ENCODE measurements at regions not wholly inside any gene's neighbourhood (a gene's known extent, or its start where the extent isn't known, plus 50 kb on each side); places are given as distances from the start of the nearest gene placed in this dataset.

DNA sequence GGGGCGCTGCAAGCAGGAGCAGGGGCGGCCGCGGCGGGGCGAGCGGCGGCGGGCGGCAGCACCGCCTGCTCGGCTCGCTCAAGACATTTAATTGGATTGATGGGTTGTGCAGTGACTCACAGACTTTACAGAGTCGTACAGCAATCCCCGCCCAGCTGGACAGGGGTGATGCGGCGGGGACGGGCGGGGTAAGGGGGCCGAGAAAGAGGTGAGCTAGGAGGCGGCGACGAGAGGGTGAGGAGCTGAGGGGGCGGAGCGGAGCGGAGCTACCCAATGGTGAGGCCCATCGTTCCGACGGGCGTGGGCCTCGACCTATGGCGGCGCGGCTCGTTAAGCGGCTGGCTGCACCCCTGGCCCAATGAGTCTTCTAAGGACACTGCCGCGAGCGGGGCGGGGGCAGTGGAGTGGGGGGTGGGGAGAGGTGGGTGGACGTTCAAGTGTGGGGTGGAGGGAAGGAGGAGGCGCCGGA is 97.1 kb upstream of the SERTAD2 start:
- no peaks in the 10 kb centered on the region for H3K36me3 ChIP-seq (replicated peaks in 1 of 2; ENCODE audit: control insufficient read depth in 2 of 2, insufficient read depth in 2 of 2, low read length in 2 of 2)
- no CpG with 5 or more reads among the region's 43 CpGs for WGBS, 2 donors (ENCODE audit: extremely low coverage in 2 of 2, insufficient read length in 2 of 2, insufficient replicate concordance in 1 of 2)
- peak overlapping the region; percentile 88 to 94 for H3K4me3 ChIP-seq (ENCODE audit: low read length in 2 of 2)
- peak overlapping the region; percentile 99 for H3K9ac ChIP-seq (ENCODE audit: low read depth, low read length, poor library complexity)
- peak; percentile 99 for DNase-seq (ENCODE audit: low spot score)
- H3K27ac ChIP-seq (replicated peaks; ENCODE audit: low read length): peak overlapping the region; percentile 99
- H3K4ac ChIP-seq (ENCODE audit: low read length): no peak overlapping the region
- no peak overlapping the region for H3K14ac ChIP-seq (ENCODE audit: low read length)
- H3K79me1 ChIP-seq (ENCODE audit: low read depth, low read length): peaks cover 2% of the 10 kb centered on the region
- peak overlapping the region; percentile 99 for H2AFZ ChIP-seq (ENCODE audit: low read length)
- no peak overlapping the region for H4K91ac ChIP-seq (ENCODE audit: low read depth, low read length, poor library complexity)
- no peak overlapping the region for H2BK12ac ChIP-seq (ENCODE audit: low read length)
- peak overlapping the region; percentile 73 for H3K4me2 ChIP-seq (ENCODE audit: insufficient read depth, low read length, poor library complexity, severe bottlenecking)
- H2BK15ac ChIP-seq (ENCODE audit: low read length): peak overlapping the region; percentile 58
- peaks cover 0 to 10% (median 0%) of the 10 kb centered on the region in 3 experiments for H3K27me3 ChIP-seq (ENCODE audit: control insufficient read depth in 3 of 3, insufficient read depth in 3 of 3, low read depth in 1 of 3, low read length in 3 of 3)
- H4K8ac ChIP-seq (ENCODE audit: low read depth, low read length): no peak overlapping the region
- peak overlapping the region; percentile 91 for H2BK5ac ChIP-seq (ENCODE audit: low read length)
- peaks cover 2 to 14% of the 10 kb centered on the region in 2 donors for H3K4me1 ChIP-seq (ENCODE audit: control insufficient read depth in 2 of 2, insufficient read depth in 1 of 2, low read depth in 1 of 2, low read length in 2 of 2)
- H2AK5ac ChIP-seq (ENCODE audit: low read depth, low read length): no peak overlapping the region
- H3K18ac ChIP-seq (ENCODE audit: low read length): peak overlapping the region; percentile 89
- H3K23ac ChIP-seq (ENCODE audit: low read depth, low read length, poor library complexity): peak overlapping the region; percentile 99
- peaks cover 0 to under 1% of the 10 kb centered on the region in 2 donors for H3K9me3 ChIP-seq (replicated peaks in 1 of 2; ENCODE audit: control insufficient read depth in 2 of 2, insufficient read depth in 1 of 2, low read depth in 1 of 2, low read length in 2 of 2)
- no peak overlapping the region for H2BK120ac ChIP-seq (ENCODE audit: low read depth, low read length)

- no CpG with 5 or more reads among the region's 59 CpGs for WGBS, 2 donors (ENCODE audit: extremely low coverage in 2 of 2, insufficient read length in 2 of 2, insufficient replicate concordance in 1 of 2)
- no peak overlapping the region for H2BK15ac ChIP-seq (ENCODE audit: low read length)
- H2BK120ac ChIP-seq (ENCODE audit: low read depth, low read length): peak overlapping the region; percentile 0
- H2AFZ ChIP-seq (ENCODE audit: low read length): peak overlapping the region; percentile 95
- no peak overlapping the region for H3K4ac ChIP-seq (ENCODE audit: low read length)
- H3K23ac ChIP-seq (ENCODE audit: low read depth, low read length, poor library complexity): peak overlapping the region; percentile 87
- no peak overlapping the region for H3K27ac ChIP-seq (replicated peaks; ENCODE audit: low read length)
- H3K4me3 ChIP-seq (ENCODE audit: low read length in 2 of 2): peak overlapping the region; percentile 69 to 86
- peaks cover 2 to 4% of the 10 kb centered on the region in 2 donors for H3K9me3 ChIP-seq (replicated peaks in 1 of 2; ENCODE audit: control insufficient read depth in 2 of 2, insufficient read depth in 1 of 2, low read depth in 1 of 2, low read length in 2 of 2)
- H4K91ac ChIP-seq (ENCODE audit: low read depth, low read length, poor library complexity): no peak overlapping the region
- no peaks in the 10 kb centered on the region for H3K36me3 ChIP-seq (replicated peaks in 1 of 2; ENCODE audit: control insufficient read depth in 2 of 2, insufficient read depth in 2 of 2, low read length in 2 of 2)
- peaks cover 2 to 14% of the 10 kb centered on the region in 2 donors for H3K4me1 ChIP-seq (ENCODE audit: control insufficient read depth in 2 of 2, insufficient read depth in 1 of 2, low read depth in 1 of 2, low read length in 2 of 2)
- H3K79me1 ChIP-seq (ENCODE audit: low read depth, low read length): peaks cover 2% of the 10 kb centered on the region
- H3K4me2 ChIP-seq (ENCODE audit: insufficient read depth, low read length, poor library complexity, severe bottlenecking): peak overlapping the region; percentile 84
- H3K27me3 ChIP-seq (ENCODE audit: control insufficient read depth in 3 of 3, insufficient read depth in 3 of 3, low read depth in 1 of 3, low read length in 3 of 3): peaks cover 0 to 10% (median 0%) of the 10 kb centered on the region in 3 experiments
- no peak overlapping the region for H2AK5ac ChIP-seq (ENCODE audit: low read depth, low read length)
- no peak overlapping the region for H4K8ac ChIP-seq (ENCODE audit: low read depth, low read length)
- no peak for DNase-seq (ENCODE audit: low spot score)
- no peak overlapping the region for H2BK12ac ChIP-seq (ENCODE audit: low read length)
- H2BK5ac ChIP-seq (ENCODE audit: low read length): peak overlapping the region; percentile 72
- H3K9ac ChIP-seq (ENCODE audit: low read depth, low read length, poor library complexity): peak overlapping the region; percentile 96
- peak overlapping the region; percentile 97 for H3K18ac ChIP-seq (ENCODE audit: low read length)
- peak overlapping the region; percentile 87 for H3K14ac ChIP-seq (ENCODE audit: low read length)
Observed at GRCh38 chr2:64751286-64752260, 97.9 kb upstream of the SERTAD2 start.

- no peak for DNase-seq (ENCODE audit: low spot score)
- H2BK5ac ChIP-seq (ENCODE audit: low read length): no peak overlapping the region
- no peak overlapping the region for H3K4me2 ChIP-seq (ENCODE audit: insufficient read depth, low read length, poor library complexity, severe bottlenecking)
- H3K23ac ChIP-seq (ENCODE audit: low read depth, low read length, poor library complexity): no peak overlapping the region
- peaks cover 2 to 4% of the 10 kb centered on the region in 2 donors for H3K9me3 ChIP-seq (replicated peaks in 1 of 2; ENCODE audit: control insufficient read depth in 2 of 2, insufficient read depth in 1 of 2, low read depth in 1 of 2, low read length in 2 of 2)
- no peak overlapping the region for H4K8ac ChIP-seq (ENCODE audit: low read depth, low read length)
- peaks cover 0 to 10% (median 0%) of the 10 kb centered on the region in 3 experiments for H3K27me3 ChIP-seq (ENCODE audit: control insufficient read depth in 3 of 3, insufficient read depth in 3 of 3, low read depth in 1 of 3, low read length in 3 of 3)
- no peak overlapping the region for H3K27ac ChIP-seq (replicated peaks; ENCODE audit: low read length)
- H3K4ac ChIP-seq (ENCODE audit: low read length): no peak overlapping the region
- no peak overlapping the region for H2BK15ac ChIP-seq (ENCODE audit: low read length)
- H3K18ac ChIP-seq (ENCODE audit: low read length): no peak overlapping the region
- WGBS, 2 donors (ENCODE audit: extremely low coverage in 2 of 2, insufficient read length in 2 of 2, insufficient replicate concordance in 1 of 2): no CpG with 5 or more reads among the region's 2 CpGs
- H3K14ac ChIP-seq (ENCODE audit: low read length): no peak overlapping the region
- H3K4me1 ChIP-seq (ENCODE audit: control insufficient read depth in 2 of 2, insufficient read depth in 1 of 2, low read depth in 1 of 2, low read length in 2 of 2): peaks cover 2 to 14% of the 10 kb centered on the region in 2 donors
- H4K91ac ChIP-seq (ENCODE audit: low read depth, low read length, poor library complexity): no peak overlapping the region
- H2AK5ac ChIP-seq (ENCODE audit: low read depth, low read length): no peak overlapping the region
- H3K79me1 ChIP-seq (ENCODE audit: low read depth, low read length): peaks cover 2% of the 10 kb centered on the region
- H3K4me3 ChIP-seq (ENCODE audit: low read length in 2 of 2): no peak overlapping the region
- no peak overlapping the region for H2BK120ac ChIP-seq (ENCODE audit: low read depth, low read length)
- no peak overlapping the region for H2BK12ac ChIP-seq (ENCODE audit: low read length)
- no peak overlapping the region for H3K9ac ChIP-seq (ENCODE audit: low read depth, low read length, poor library complexity)
- no peak overlapping the region for H2AFZ ChIP-seq (ENCODE audit: low read length)
- H3K36me3 ChIP-seq (replicated peaks in 1 of 2; ENCODE audit: control insufficient read depth in 2 of 2, insufficient read depth in 2 of 2, low read length in 2 of 2): no peaks in the 10 kb centered on the region
Observed at GRCh38 chr2:64753399-64753798, 99.7 kb upstream of the SERTAD2 start.

DNA sequence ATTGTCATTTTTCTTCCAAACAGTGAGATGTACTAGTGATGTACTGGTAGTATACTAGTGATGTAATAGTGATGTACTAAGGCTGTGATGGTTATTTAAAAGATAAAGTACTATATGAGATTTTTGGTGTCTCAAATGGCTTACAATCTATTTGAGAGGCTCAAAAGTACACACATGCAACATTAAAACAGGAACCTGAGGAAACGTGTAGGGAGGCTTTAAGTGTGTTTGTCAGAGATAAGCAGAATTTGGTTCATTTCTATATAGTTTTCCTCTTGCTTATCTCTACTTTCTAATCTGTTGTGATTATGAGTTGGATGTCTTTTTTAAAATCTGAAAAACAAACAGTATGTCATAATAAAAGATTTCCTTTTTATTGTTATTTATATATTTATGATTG is 100.9 kb upstream of the SERTAD2 start:
- peaks cover 2 to 4% of the 10 kb centered on the region in 2 donors for H3K9me3 ChIP-seq (replicated peaks in 1 of 2; ENCODE audit: control insufficient read depth in 2 of 2, insufficient read depth in 1 of 2, low read depth in 1 of 2, low read length in 2 of 2)
- H3K27me3 ChIP-seq (ENCODE audit: control insufficient read depth in 3 of 3, insufficient read depth in 3 of 3, low read depth in 1 of 3, low read length in 3 of 3): peaks cover 0 to 10% (median 0%) of the 10 kb centered on the region in 3 experiments
- H3K9ac ChIP-seq (ENCODE audit: low read depth, low read length, poor library complexity): no peak overlapping the region
- no peak overlapping the region for H3K18ac ChIP-seq (ENCODE audit: low read length)
- H2AFZ ChIP-seq (ENCODE audit: low read length): no peak overlapping the region
- peaks cover 2% of the 10 kb centered on the region for H3K79me1 ChIP-seq (ENCODE audit: low read depth, low read length)
- no CpG with 5 or more reads among the region's 1 CpG for WGBS, 2 donors (ENCODE audit: extremely low coverage in 2 of 2, insufficient read length in 2 of 2, insufficient replicate concordance in 1 of 2)
- no peak overlapping the region for H3K4me3 ChIP-seq (ENCODE audit: low read length in 2 of 2)
- no peak overlapping the region for H4K8ac ChIP-seq (ENCODE audit: low read depth, low read length)
- no peak overlapping the region for H3K27ac ChIP-seq (replicated peaks; ENCODE audit: low read length)
- no peak overlapping the region for H2BK12ac ChIP-seq (ENCODE audit: low read length)
- no peak overlapping the region for H2AK5ac ChIP-seq (ENCODE audit: low read depth, low read length)
- H3K4ac ChIP-seq (ENCODE audit: low read length): no peak overlapping the region
- no peak overlapping the region for H4K91ac ChIP-seq (ENCODE audit: low read depth, low read length, poor library complexity)
- H3K36me3 ChIP-seq (replicated peaks in 1 of 2; ENCODE audit: control insufficient read depth in 2 of 2, insufficient read depth in 2 of 2, low read length in 2 of 2): no peaks in the 10 kb centered on the region
- H3K4me2 ChIP-seq (ENCODE audit: insufficient read depth, low read length, poor library complexity, severe bottlenecking): no peak overlapping the region
- peaks cover 2 to 8% of the 10 kb centered on the region in 2 donors for H3K4me1 ChIP-seq (ENCODE audit: control insufficient read depth in 2 of 2, insufficient read depth in 1 of 2, low read depth in 1 of 2, low read length in 2 of 2)
- no peak overlapping the region for H2BK5ac ChIP-seq (ENCODE audit: low read length)
- H2BK120ac ChIP-seq (ENCODE audit: low read depth, low read length): no peak overlapping the region
- H2BK15ac ChIP-seq (ENCODE audit: low read length): no peak overlapping the region
- no peak overlapping the region for H3K14ac ChIP-seq (ENCODE audit: low read length)
- DNase-seq (ENCODE audit: low spot score): no peak
- no peak overlapping the region for H3K23ac ChIP-seq (ENCODE audit: low read depth, low read length, poor library complexity)
